Glutamatergic neuron (in vitro differentiated cells): ENCODE measurements at regions not wholly inside any gene's neighbourhood (a gene's known extent, or its start where the extent isn't known, plus 50 kb on each side); places are given as distances from the start of the nearest gene placed in this dataset.

Experiments used
- DNase-seq: peaks from one replicate; pipeline ENCODE4 v3.0.0; 2022
- H3K27ac Mint-ChIP-seq: one replicate; pipeline ENCODE4 v1.8.0; 2020; ENCODE audit warnings: mild to moderate bottlenecking, mixed read lengths, inconsistent platforms; ENCODE audit not compliant: unreplicated experiment
- H3K27me3 Mint-ChIP-seq: one replicate; pipeline ENCODE4 v1.8.0; 2020; ENCODE audit warnings: mild to moderate bottlenecking, moderate library complexity, mixed read lengths, inconsistent platforms; ENCODE audit not compliant: unreplicated experiment
- H3K36me3 Mint-ChIP-seq: one replicate; pipeline ENCODE4 v1.8.0; 2020; ENCODE audit warnings: mild to moderate bottlenecking, mixed read lengths, inconsistent platforms; ENCODE audit not compliant: unreplicated experiment
- H3K4me1 Mint-ChIP-seq: one replicate; pipeline ENCODE4 v1.8.0; 2020; ENCODE audit warnings: mild to moderate bottlenecking, low read depth, mixed read lengths, inconsistent platforms; ENCODE audit not compliant: unreplicated experiment
- H3K4me3 Mint-ChIP-seq: one replicate; pipeline ENCODE4 v1.8.0; 2020; ENCODE audit warnings: mild to moderate bottlenecking, mixed read lengths, inconsistent platforms; ENCODE audit not compliant: unreplicated experiment
- H3K9me3 Mint-ChIP-seq: one replicate; pipeline ENCODE4 v1.8.0; 2020; ENCODE audit warnings: mild to moderate bottlenecking, moderate library complexity, mixed read lengths, inconsistent platforms; ENCODE audit not compliant: unreplicated experiment
- TF ChIP-seq, protein P1 (sequence below): fragments of 200-600 bp; sonication (generic); IDR thresholded peaks from one replicate; pipeline ENCODE4 v1.5.0; 2021; ENCODE audit not compliant: partially characterized antibody, unreplicated experiment

DNA sequence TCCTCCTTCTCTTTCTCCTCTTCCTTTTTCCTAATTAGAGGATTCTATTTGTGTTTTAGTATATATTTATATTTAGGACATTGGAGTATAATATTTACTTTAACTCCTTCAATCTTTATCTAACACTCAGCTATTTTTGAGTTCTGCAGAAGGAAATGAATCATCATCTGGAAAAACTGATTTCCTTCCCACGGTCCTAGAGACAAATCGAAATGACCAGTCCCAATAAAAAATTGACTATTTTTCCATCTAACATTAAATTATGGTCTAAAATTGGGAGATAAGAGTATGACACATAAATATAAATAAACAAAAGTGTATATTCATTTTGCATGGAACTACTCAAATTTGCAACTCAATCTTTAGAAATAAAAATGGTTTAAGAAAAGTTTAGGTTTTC, 167.4 kb downstream of the TMTC3 start:
- TF ChIP-seq, protein P1, sequence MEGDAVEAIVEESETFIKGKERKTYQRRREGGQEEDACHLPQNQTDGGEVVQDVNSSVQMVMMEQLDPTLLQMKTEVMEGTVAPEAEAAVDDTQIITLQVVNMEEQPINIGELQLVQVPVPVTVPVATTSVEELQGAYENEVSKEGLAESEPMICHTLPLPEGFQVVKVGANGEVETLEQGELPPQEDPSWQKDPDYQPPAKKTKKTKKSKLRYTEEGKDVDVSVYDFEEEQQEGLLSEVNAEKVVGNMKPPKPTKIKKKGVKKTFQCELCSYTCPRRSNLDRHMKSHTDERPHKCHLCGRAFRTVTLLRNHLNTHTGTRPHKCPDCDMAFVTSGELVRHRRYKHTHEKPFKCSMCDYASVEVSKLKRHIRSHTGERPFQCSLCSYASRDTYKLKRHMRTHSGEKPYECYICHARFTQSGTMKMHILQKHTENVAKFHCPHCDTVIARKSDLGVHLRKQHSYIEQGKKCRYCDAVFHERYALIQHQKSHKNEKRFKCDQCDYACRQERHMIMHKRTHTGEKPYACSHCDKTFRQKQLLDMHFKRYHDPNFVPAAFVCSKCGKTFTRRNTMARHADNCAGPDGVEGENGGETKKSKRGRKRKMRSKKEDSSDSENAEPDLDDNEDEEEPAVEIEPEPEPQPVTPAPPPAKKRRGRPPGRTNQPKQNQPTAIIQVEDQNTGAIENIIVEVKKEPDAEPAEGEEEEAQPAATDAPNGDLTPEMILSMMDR = no peak
- no peaks in the 10 kb centered on the region for H3K27me3 Mint-ChIP-seq
- DNase-seq = no peak
- H3K36me3 Mint-ChIP-seq = no peaks in the 10 kb centered on the region
- H3K9me3 Mint-ChIP-seq = no peaks in the 10 kb centered on the region
- H3K4me3 Mint-ChIP-seq = no peak overlapping the region
- no peaks in the 10 kb centered on the region for H3K4me1 Mint-ChIP-seq
- H3K27ac Mint-ChIP-seq = no peak overlapping the region

DNA sequence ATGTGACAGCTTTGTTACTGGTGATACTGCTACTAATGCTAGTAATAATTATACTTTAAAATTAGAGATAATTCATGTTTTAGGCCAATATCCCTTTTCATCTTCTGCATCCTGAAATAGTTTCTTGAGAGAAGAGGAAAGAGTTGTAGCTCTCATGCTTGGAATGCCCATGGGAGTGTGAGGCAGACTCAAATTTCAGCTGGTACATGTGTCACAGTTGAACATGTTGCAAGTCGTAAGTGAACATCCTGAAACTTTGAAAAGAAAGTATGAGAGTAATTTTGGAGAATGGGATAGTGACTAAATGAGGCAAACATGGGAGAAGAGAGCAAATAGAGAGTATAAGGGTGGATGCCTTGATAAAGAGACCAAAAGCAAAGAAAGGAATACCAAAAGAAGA, 168.0 kb downstream of the TMTC3 start:
- Mint-ChIP-seq H3K36me3 (no peaks in the 10 kb centered on the region), H3K27ac (no peak overlapping the region), H3K4me1 (no peaks in the 10 kb centered on the region), H3K9me3 (no peaks in the 10 kb centered on the region), H3K27me3 (no peaks in the 10 kb centered on the region), H3K4me3 (no peak overlapping the region)
- TF ChIP-seq, protein P1 = no peak
- DNase-seq = peak; percentile 15

DNA sequence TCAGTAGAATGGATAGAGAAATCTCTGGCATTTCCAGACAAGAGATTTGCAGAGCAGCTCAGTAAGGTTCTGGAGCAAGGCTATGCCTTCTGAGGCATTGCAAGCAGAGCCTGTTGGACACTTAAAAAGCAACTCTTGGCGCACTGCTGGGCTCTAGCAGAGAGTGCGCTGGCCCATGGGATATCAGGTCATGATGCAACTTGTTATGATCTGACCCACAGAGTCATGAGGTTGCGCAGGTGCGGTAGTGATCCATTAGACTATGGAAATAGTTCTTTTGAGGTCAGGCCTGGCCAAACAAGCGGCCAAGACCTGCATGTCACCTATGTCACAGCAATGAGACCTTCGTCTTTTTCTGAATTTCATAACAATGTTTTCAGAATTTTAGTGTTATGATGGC, 168.6 kb downstream of the TMTC3 start:
- DNase-seq = no peak
- no peaks in the 10 kb centered on the region for H3K27me3 Mint-ChIP-seq
- no peaks in the 10 kb centered on the region for H3K4me1 Mint-ChIP-seq
- no peaks in the 10 kb centered on the region for H3K9me3 Mint-ChIP-seq
- H3K36me3 Mint-ChIP-seq = no peaks in the 10 kb centered on the region
- TF ChIP-seq, protein P1 = no peak
- no peak overlapping the region for H3K27ac Mint-ChIP-seq
- H3K4me3 Mint-ChIP-seq = no peak overlapping the region

DNA sequence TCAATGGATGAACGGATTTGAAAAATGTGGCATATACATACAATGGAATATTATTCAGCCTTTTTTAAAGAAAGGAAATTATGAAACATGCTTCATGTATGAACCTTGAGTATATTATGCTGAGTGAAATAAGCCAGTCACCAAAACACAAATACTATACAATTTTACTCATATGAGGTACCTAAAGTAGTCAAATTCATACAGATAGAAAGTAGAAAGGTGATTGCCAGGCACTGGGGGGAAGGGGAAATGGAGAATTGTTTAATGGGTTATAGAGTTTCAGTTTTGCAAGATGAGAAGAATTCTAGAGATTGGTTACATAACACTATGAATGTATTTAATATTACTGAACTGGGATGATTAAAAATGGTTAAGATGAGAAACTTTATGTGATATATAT, 171.4 kb downstream of the TMTC3 start:
- no peak overlapping the region for H3K27ac Mint-ChIP-seq
- TF ChIP-seq, protein P1 = no peak
- no peak for DNase-seq
- no peaks in the 10 kb centered on the region for H3K27me3 Mint-ChIP-seq
- no peaks in the 10 kb centered on the region for H3K9me3 Mint-ChIP-seq
- no peaks in the 10 kb centered on the region for H3K4me1 Mint-ChIP-seq
- H3K36me3 Mint-ChIP-seq = no peaks in the 10 kb centered on the region
- H3K4me3 Mint-ChIP-seq = no peak overlapping the region

DNA sequence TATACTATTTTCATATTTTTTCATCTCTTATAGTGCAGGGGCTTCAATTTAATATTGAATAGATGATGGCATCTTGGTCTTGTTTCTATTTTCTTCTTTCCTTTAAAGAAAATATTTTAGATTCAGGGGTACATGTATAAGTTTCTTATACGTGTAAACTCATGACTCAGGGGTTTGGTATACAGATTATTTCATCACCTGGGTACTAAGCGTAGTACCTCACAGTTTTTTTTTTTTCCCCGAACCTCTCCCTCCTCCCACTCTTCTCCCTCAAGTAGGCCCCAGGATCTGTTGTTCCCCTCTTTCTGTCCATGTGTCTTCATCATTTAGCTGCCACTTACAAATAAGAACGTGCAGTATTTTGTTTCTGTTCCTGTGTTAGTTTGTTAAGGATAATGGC, 172.6 kb downstream of the TMTC3 start:
- no peaks in the 10 kb centered on the region for H3K36me3 Mint-ChIP-seq
- H3K9me3 Mint-ChIP-seq = no peaks in the 10 kb centered on the region
- DNase-seq = no peak
- TF ChIP-seq, protein P1 = no peak
- H3K4me1 Mint-ChIP-seq = no peaks in the 10 kb centered on the region
- no peak overlapping the region for H3K4me3 Mint-ChIP-seq
- no peaks in the 10 kb centered on the region for H3K27me3 Mint-ChIP-seq
- H3K27ac Mint-ChIP-seq = no peak overlapping the region
